GM18909 (cell line): ENCODE measurements at regions not wholly inside any gene's neighbourhood (a gene's known extent, or its start where the extent isn't known, plus 50 kb on each side); places are given as distances from the start of the nearest gene placed in this dataset.

Experiments used
- ATAC-seq: cut with Tn5 transposase; IDR thresholded peaks from one replicate; pipeline ENCODE4 v1.9.1; 2021; ENCODE audit warnings: mild to moderate bottlenecking; ENCODE audit not compliant: unreplicated experiment, poor library complexity

DNA sequence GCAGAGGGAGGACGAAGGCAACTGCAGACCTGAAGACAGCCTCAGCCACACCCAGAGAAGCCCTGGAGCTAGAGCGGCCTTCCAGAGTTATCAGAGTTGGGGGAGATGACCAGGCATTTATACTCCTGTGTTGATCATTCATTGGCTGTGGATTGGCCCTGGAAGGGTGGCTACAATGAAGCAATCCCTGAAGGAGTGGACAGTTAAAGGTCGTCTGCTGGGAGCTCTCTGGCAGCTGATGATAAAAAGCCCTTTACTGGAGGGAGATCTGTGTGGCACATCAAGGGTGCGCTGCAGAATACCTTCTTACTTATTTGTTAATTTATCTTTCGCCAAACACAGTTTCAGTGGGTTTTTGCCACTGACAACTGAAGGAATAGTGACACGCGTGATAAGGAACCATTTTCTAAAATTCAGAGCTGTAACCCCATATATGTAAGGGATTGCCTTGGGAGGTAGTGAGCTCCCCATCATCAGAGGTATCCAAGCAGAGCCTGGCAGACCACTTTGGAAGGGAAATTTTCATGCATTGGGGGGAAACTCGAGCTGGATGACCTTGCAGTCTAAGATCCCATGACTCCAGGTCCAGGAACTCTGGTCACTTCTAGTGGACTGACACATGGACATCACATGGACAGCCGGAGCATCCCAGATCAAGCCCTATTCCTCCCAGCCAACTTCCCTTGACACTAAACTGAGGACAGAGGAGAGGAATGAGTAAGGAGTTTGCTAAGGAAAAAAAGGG lies 126.4 kb upstream of the GADD45A start:
- no peak for ATAC-seq

DNA sequence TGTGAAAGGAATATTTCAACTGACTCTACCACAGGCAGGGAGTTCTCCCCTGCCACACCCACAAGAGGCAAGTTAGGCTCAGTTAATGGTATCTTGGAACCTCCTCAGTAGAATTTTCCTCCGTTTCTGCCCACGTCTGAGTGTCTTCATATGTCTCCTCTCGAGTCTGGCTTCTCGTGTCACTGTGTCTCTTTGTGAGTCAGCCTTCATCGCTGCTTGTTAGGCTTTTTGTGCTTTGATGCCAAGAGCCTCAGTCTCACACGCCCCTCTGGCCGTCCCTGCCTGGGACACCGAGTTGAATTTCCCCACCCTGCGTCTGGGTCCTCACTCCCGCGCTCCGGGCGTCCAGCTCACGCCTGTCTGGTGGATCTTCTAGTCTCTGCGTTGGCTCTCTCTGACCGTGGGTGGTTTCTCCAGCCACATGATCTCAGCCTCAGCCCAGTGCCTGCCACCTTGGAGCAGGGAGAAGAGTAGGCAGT lies 125.7 kb upstream of the GADD45A start:
- no peak for ATAC-seq

DNA sequence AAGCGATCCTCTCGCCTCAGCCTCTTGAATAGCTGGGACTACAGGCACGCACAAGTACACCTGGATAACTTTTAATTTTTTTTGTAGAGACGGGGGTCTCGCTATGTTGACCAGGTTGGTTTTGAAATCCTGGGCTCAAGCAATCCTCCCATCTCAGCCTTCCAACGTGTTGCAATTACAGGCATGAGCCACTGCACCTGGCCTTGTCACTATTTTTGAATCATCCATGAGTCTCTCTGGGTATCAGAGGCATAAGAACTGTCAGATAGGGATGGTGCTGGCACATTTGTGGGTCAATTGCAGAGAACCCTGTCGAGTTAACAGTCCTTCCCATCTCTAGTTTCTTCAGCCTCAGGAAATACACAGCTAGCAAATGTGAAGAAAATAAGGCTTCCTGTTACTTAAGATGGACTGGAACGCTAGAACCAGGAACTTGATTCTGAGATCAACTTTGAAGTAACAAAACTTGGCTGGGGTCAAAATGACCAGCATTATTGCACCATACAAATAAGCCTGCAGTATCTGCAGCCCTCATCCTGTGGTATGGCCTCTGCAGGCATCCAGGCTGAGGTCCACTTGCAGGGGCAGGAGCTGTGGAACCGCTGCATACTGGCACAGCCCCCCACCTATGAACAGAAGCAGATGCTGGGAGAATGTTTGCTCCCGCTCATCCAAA lies 124.3 kb upstream of the GADD45A start:
- no peak for ATAC-seq

DNA sequence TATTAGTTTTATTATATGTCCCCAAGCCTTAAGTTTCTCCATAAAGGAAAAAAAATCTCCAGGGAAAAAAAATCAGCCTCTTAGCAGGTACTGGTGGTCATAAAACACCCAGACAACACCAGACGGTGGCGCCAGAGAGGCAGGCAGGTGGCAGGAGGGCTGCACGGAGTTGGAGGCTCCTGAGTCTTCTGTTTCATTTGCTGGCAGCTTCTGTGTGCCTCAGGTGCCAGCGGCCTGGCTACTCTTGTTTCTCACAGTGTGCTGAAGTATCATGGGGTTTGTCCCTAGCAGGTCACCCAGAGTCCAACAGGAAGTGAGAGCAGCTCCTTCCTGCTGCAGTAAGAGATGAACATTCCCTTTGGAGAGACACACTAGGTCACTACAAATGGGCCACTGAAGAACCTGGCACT lies 123.3 kb upstream of the GADD45A start:
- ATAC-seq, result peak; percentile 92

DNA sequence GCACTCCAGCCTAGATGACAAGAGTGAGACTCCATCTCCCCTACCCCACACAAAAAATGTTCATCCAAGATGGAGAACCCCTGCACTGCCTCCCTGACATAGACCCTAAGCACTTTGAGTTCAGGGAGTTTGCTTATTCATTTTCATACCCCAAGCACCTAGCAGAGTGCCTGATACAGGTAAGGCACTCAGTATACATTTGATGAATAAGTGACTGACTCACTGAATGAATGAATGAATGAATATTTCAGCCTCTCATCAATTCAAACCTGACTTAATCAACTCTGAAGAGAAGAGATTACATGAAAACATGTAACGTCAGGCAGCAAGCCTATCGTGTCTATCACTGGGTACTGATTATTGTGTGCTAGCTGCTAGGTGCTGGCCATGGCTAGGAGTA lies 121.3 kb upstream of the GADD45A start:
- ATAC-seq, result no peak

DNA sequence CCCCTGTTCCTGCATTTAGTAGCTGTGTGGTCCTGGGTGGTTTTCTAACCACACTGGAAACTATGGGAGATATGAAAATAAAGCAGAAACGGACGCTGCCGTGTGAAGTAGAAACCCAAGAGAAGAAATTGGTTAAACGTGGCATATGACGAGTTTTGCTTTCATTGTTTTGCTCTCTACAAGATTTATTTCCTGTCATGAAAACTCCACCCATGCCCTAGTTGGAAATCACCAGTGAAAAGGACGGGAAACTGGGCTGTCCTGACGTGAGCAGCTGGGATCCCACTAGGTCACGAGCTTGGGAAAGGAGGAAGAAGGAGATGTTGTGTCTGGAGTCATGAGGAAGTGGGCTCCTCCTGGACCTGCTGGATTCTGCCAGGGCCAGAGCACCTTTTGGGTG lies 120.8 kb upstream of the GADD45A start:
- no peak for ATAC-seq

DNA sequence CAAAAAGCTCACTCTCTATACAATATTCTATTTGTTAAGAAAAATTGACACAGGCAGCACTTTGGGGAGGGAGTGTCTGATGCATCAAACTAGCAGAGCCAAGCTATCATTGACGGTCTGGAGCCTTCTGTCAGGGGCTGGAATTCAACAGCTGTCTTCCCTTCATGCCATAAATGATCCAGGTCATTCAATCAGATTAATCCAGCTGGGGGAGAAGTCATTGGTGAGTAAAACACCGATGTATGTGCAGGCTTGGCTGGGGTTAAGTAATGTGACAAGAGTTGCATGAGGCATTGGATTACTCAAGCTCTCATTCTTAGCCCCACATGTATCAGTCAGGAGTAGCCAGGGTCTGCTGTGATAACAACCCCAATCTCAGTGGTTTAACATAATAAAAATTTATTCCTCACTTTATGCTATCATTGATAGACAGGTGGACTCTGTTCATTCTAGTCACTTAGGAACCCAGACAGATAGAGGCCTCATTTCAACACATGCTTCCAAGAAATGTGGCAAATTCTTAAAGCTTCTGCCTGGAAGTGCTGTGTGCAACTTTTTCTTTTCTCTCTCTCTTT lies 118.1 kb upstream of the GADD45A start:
- ATAC-seq, result no peak

DNA sequence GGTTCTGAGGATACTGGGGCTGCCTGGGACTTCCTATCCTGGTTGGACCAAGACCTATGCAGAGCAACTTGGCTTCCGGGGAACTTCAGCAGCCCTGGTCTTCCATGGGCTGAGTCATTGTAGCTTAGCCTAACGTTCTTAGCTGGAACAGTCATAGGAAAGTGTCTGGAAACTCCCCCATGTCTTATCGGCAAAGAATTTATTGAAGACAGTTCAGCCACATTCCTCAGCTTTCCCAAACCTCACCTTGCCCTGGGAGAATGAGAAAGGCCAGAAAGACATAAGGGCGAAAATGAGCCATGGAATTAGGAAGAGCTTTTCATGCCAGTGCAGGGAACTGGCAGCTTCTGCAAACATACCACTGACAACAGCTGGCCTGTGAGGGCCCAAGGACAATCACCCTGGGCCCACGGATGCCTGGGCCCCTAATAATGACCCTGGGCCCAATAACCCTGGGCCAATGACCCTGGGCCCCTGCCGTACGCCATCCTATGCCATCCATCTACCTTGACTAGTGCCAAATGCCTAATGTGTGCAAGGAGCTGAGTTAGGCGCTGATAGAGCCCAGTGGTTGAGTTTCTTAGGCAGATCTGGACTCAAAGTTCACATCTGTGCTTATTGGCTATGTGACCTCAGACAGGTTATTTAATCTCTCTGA lies 114.4 kb upstream of the GADD45A start:
- no peak for ATAC-seq

DNA sequence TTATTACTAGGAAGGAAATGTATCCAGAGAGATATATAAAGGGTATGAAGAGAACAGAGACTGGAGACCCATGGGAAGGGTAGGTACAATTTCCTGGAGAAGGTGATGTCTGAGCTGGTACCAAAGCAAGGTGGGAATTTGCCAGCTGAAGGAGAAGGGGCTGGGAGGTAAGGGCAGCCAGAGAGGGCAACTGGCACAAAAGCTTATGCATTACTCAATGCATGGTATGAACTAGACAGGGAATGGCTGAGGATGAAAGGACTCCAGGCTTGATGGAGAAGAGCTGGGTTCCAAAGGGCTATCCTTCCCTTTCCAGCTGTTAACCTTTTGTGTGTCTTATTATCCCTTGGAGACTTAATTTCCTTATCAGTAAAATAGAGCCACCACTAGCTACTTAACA lies 113.6 kb upstream of the GADD45A start:
- ATAC-seq, result no peak

DNA sequence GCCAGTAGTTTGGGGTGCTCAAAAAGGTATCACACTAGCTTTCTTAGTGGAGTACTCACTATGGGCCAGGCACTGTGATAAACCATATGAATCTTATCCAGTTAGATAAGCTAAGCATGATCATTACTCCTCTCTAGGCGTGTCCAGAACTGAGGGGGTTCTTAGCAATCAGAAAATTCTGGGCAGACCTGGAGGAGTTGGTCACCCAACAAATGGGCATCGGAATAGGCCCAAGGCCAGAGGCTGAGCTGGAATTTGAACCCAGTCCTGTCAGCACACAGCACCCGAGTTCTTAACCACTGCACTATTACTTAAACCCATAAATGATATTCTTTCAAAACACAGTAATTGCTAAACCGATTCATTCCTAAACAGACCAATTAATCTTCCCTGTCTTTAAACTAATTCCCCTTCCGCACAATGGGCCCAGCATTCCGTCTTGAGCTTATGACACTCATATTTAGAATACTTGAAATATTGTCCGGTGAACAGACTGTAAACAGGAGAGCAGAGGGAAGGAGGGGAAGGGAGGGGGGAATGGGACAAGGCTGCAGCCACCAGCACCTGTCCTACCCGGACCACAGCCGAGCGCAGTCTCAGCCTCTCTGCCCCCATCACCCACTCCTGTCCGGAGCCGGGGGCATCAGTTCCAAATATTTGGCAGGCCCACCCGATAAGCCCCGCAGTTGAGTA lies 113.0 kb upstream of the GADD45A start:
- ATAC-seq, result no peak

DNA sequence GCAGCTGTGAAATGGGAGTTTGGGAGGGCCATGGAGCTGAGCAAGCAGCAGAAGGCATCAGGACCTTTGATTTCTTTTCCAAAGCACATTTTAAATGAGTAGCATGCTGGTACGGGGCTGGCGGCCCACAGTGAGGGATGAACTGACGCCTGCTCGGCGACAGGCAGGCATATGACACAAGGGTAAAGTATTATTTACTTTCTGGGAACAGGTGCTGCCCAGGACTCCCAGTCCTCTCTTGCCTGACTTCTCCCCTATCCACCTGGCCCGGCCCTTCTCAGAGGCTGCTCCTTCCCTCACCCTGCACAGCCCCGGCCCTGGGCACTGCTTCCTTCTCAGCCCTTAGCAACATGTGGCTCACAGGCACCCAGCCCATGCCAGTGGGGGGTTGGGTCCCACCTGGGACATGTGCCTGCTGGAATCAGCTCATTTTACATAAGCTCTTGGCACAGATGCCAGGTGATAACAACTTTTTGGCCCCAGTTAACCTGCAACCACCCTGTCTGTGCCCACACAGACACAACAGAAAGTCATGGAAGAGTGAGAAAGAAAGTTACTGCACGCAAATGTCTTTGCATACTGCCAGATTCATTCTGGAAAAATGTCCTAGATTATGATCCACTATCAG lies 112.3 kb upstream of the GADD45A start:
- ATAC-seq, result no peak

DNA sequence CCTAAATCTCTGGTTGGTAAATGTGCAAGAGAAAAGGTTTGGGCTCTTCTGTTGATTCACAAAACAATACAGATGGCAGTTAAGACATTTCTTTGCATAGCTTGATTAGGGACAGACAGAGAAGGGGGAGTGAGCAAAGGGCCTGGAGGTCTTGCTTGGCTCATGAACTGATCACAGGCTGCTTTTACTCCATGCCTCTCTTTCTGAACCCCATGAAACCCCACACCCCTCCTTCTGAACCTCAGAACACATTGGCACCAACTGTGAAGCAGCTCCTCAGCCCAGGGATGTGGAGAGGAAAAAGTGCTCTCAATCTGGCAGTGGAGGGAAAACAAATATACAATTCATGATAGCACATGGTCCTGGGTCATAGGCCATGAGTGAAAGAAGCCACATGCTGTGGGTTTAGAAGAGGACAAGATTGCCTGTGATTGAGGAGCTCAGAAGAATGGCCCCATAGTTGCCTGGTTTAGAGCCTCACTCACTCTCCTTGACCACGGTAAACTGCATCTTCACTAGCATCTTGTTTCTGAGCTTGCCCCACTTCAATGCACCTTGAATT lies 111.6 kb upstream of the GADD45A start:
- no peak for ATAC-seq

DNA sequence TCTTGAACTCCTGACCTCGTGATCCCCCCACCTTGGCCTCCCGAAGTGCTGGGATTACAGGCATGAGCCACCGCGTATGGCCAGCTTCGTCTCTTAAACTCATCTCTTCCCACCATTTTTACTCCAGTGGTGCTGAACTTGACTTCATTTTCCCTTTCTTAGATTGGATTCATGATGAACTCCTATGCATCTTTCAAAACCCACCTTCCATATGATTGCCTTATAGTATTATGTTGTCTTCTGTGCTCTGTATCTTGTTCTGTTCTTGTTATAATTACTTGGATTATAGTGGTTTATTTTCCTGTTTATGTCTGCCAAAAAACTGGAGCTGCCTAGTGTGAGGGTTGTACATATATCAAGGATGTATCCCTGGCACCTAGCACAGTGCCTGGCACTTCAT lies 110.8 kb upstream of the GADD45A start:
- no peak for ATAC-seq

DNA sequence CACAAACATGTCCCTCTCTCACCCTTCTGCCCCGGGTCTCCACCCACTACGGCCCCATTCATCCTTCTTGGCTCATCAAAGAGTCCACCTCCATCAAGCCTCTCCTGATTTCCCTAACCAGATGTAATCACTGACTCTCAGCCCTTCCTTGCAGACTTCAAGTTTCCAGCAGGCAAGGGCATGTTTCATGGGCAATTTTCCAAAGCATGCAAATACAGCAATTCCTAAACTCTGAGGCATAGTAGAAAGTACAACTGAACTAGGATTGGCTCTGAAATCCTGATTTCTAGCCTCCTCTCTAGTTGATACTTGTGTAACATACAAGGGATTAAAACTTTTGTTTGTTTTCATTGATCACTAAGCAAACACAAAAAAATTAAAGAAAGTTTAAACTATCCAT lies 109.1 kb upstream of the GADD45A start:
- ATAC-seq, result no peak

DNA sequence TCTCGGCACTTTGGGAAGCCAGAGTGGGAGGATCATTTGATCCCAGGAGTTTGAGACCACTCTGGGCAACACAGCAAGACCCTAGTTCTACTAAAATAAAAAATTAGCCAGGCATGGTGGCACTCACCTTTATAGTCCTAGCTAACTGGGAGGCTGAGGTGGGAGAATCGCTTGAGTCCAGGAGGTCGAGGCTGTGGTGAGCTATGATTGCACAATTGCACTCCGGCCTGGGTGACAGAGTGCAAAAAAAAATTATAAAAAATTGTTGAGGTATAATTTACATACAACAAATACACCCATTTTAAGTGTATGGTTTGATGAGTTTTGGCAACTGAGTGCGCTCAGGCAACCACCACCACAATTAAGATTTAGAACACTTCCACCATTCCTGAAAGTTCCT lies 108.5 kb upstream of the GADD45A start:
- ATAC-seq, result no peak

DNA sequence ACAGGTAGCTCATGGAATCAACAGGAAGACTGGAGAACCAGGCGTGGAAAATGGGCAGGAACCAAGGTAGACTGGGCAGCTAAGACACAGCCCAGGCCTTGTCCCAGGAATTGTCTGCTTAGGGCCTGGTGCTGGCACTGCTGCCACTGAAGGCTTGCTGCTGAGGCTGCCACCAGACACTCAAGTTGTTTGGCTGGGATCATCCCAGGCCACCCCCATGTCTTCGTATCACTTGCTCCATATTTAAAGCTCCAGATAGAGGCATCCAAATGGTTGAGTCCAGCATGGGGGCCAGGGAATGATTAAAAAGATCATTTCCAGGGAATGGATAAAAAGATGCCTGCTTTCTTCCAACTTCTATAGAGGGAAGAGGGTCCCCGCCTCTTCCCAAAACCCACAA lies 107.4 kb upstream of the GADD45A start:
- ATAC-seq, result no peak

DNA sequence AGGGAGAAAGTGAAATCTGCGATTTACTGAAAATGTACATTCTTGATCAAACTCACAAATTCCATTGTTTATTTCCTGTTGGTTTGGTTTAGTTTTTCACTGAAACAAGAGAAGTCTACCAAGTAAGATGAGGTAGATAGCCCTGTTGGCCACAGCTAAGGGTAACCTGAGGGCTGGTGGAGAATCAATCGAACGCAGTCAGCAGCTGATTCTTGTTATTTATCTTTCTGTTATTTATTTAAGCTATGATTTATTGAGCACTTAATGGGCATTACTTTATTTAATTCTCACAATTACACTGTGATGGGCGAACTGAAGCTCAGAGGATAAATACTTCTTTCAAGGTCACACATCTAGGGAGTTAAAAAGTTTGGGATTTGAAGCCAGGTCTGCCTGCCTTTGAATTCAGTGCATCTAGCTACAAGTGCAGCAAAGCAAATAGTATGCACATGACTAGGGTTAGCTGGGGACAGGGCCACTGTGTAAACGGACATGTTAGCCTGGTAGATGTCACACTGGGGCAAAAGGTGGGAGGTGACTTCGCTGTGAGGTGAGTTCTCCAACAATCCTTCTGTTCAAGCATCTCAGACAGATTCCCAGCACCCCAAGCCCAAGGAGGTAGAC lies 106.5 kb upstream of the GADD45A start:
- ATAC-seq, result no peak

DNA sequence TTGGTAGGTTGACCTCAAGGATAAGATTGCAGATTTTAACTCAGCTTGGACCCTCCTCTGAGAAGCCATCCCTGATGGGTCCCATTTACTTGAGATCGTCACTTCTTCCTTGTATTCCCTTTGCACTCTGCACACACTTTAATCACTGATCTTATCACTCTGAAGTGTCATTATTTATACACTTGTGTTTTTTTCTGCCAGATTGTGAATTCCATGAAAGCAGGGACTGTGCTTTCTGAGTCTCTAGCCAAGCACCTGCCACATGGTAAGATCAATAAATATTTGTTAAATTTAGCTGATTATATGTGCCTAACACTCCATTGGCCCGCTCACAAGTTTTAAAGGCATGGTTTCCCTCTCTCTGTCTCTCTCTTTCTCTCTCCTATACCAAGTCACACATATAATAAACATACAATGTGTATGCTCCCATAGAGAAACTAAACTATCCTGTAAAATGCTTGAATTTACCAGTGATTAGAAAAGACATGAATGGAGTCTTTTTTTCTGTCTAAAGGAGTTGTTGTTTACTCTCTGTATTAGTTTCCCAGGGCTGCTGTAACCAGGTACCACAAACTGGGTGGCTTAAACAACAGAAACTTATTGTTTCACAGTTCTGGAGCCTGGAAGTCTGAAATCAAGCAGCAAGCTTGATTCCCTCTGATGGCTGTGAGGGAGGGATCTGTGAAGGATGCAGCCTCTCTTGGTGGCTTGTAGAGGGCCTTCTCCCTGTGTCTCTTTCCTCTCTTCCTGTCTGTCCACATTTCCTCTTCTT lies 105.2 kb upstream of the GADD45A start:
- no peak for ATAC-seq
